ENCODE measurements at regions not wholly inside any gene's neighbourhood (a gene's known extent, or its start where the extent isn't known, plus 50 kb on each side); places are given as distances from the start of the nearest gene placed in this dataset.

GRCh38 chr5:121701731-121702130 lies 150.0 kb upstream of the FTMT start:
- TF ChIP-seq ZFX (IDR thresholded peaks at IDR 0.05; ENCODE audit: borderline replicate concordance) (no peak), CTCF (IDR thresholded peaks at IDR 0.05) (no peak)
- no peak overlapping the region for H3K27ac ChIP-seq

DNA sequence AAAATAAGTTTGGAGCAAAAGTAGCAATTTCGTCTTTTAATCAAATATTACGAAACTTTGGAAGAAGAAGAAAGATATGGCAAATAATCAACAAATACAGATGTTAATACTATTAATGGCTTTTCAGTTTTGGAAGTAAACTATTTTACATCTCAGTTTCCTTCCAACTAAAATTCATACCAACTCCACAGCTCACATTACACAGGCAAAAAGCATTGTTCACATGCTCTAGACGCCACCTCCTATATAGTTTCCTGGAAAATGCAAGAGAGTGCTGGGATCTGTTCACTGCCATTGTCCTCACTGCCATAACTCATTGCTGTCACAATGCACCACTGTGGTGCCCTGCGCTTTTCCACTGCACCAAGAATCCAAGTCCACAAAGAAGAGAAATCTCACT lies 149.0 kb upstream of the FTMT start:
- TF ChIP-seq CTCF (IDR thresholded peaks at IDR 0.05) (no peak), ZFX (IDR thresholded peaks at IDR 0.05; ENCODE audit: borderline replicate concordance) (no peak)
- no peak overlapping the region for H3K27ac ChIP-seq

DNA sequence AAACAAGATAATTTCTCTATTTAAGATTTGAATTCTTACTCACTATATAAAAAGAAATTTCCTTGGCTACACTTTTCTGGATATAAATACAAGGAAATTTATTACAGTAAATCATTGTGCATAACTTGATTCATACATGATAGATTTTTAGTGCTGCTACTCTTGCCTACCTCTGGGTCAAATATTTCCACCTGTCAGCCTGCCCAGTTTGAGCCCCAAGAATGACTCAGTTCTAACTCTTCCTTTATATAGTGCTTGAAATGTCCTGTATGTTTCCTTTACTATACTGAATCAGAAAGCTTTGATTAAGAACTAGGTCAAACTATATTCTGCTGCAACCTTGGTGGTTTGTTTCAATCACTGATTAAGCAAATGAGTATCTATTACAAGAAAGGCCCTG lies 147.4 kb upstream of the FTMT start:
- no peak overlapping the region for H3K27ac ChIP-seq
- TF ChIP-seq ZFX (IDR thresholded peaks at IDR 0.05; ENCODE audit: borderline replicate concordance) (no peak), CTCF (IDR thresholded peaks at IDR 0.05) (no peak)

GRCh38 chr5:121706686-121707085 lies 145.0 kb upstream of the FTMT start:
- TF ChIP-seq ZFX (IDR thresholded peaks at IDR 0.05; ENCODE audit: borderline replicate concordance), result no peak
- TF ChIP-seq CTCF (IDR thresholded peaks at IDR 0.05), result no peak
- H3K27ac ChIP-seq, result no peak overlapping the region

GRCh38 chr5:121707178-121707577 lies 144.5 kb upstream of the FTMT start:
- no peak overlapping the region for H3K27ac ChIP-seq
- TF ChIP-seq ZFX (IDR thresholded peaks at IDR 0.05; ENCODE audit: borderline replicate concordance), result no peak
- TF ChIP-seq CTCF (IDR thresholded peaks at IDR 0.05), result no peak

DNA sequence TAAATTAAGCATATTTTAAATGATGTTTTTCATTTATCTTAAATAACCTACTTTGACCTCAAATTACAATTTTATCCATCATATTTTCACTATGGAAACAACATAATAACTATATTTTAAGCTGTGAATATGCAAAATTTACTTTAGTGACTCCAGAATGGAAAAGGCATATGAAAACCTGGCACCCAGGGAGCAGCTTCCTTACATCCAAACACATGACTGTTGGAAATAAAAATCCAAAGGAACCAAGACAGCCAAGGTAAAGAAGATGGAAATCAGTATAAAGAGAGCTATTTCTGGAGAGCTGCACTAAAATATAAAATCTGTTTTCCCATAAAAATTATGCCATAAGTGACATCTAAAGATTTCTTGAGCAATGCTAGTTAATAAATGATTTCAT lies 140.3 kb upstream of the FTMT start:
- no peak for TF ChIP-seq CTCF (IDR thresholded peaks at IDR 0.05)
- no peak overlapping the region for H3K27ac ChIP-seq

DNA sequence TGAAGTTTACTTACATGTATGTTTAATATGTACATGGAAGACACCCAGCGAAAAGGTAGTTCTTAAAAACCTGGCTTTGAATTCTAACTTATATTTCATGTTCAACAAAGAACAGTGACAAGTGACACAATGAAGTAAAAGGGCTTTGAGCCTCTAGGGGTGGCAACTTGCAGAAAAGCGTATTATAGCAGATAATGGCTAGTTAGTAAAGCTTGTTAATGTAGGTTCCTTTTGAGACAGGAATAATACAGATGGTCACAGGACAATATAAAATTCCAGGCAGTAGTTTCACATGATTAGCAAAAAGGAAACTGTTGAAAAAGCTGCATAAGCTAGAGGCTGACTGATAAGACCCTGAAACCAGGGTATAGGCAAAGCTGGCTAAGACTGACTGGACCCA lies 132.4 kb upstream of the FTMT start:
- no peak overlapping the region for H3K27ac ChIP-seq
- TF ChIP-seq ZFX (IDR thresholded peaks at IDR 0.05; ENCODE audit: borderline replicate concordance) (no peak), CTCF (IDR thresholded peaks at IDR 0.05) (no peak)

Data from 22Rv1 (cell line).